ENCODE measurements at regions not wholly inside any gene's neighbourhood (a gene's known extent, or its start where the extent isn't known, plus 50 kb on each side); places are given as distances from the start of the nearest gene placed in this dataset.

GRCh38 chr7:13457790-13458189 is 531.7 kb downstream of the ETV1 start:
- no peak overlapping the region for H3K4me3 ChIP-seq (ENCODE audit: low read length)
- H3K4me1 ChIP-seq (ENCODE audit: control insufficient read depth, insufficient read depth, low read length) = no peaks in the 10 kb centered on the region
- no peaks in the 10 kb centered on the region for H3K36me3 ChIP-seq (ENCODE audit: insufficient read depth, low read length)
- H3K9ac ChIP-seq (ENCODE audit: low read depth, low read length) = no peak overlapping the region
- no peaks in the 10 kb centered on the region for H3K9me3 ChIP-seq (replicated peaks; ENCODE audit: low read length)
- no peaks in the 10 kb centered on the region for H3K27me3 ChIP-seq (ENCODE audit: control insufficient read depth, insufficient read depth, low read length)
- no peak overlapping the region for H3K4me2 ChIP-seq (ENCODE audit: low read length)

- H3K4me3 ChIP-seq (ENCODE audit: low read length) = no peak overlapping the region
- H3K27me3 ChIP-seq (ENCODE audit: control insufficient read depth, insufficient read depth, low read length) = no peaks in the 10 kb centered on the region
- H3K4me2 ChIP-seq (ENCODE audit: low read length) = no peak overlapping the region
- H3K9me3 ChIP-seq (replicated peaks; ENCODE audit: low read length) = no peaks in the 10 kb centered on the region
- no peak overlapping the region for H3K9ac ChIP-seq (ENCODE audit: low read depth, low read length)
- no peaks in the 10 kb centered on the region for H3K4me1 ChIP-seq (ENCODE audit: control insufficient read depth, insufficient read depth, low read length)
- no peaks in the 10 kb centered on the region for H3K36me3 ChIP-seq (ENCODE audit: insufficient read depth, low read length)
Observed at GRCh38 chr7:13466874-13467547, 522.5 kb downstream of the ETV1 start.

GRCh38 chr7:13476881-13477444 is 512.5 kb downstream of the ETV1 start:
- Histone ChIP-seq H3K9ac (ENCODE audit: low read depth, low read length) (no peak overlapping the region), H3K4me3 (ENCODE audit: low read length) (no peak overlapping the region), H3K4me1 (ENCODE audit: control insufficient read depth, insufficient read depth, low read length) (no peaks in the 10 kb centered on the region), H3K36me3 (ENCODE audit: insufficient read depth, low read length) (no peaks in the 10 kb centered on the region), H3K4me2 (ENCODE audit: low read length) (no peak overlapping the region), H3K9me3 (replicated peaks; ENCODE audit: low read length) (no peaks in the 10 kb centered on the region), H3K27me3 (ENCODE audit: control insufficient read depth, insufficient read depth, low read length) (no peaks in the 10 kb centered on the region)

- Histone ChIP-seq H3K36me3 (ENCODE audit: insufficient read depth, low read length) (no peaks in the 10 kb centered on the region), H3K4me3 (ENCODE audit: low read length) (no peak overlapping the region), H3K4me1 (ENCODE audit: control insufficient read depth, insufficient read depth, low read length) (no peaks in the 10 kb centered on the region), H3K9ac (ENCODE audit: low read depth, low read length) (no peak overlapping the region), H3K9me3 (replicated peaks; ENCODE audit: low read length) (no peaks in the 10 kb centered on the region), H3K27me3 (ENCODE audit: control insufficient read depth, insufficient read depth, low read length) (no peaks in the 10 kb centered on the region), H3K4me2 (ENCODE audit: low read length) (no peak overlapping the region)
Observed at GRCh38 chr7:13489386-13489785, 500.1 kb downstream of the ETV1 start.

GRCh38 chr7:13496976-13497375 is 492.5 kb downstream of the ETV1 start:
- no peak overlapping the region for H3K9ac ChIP-seq (ENCODE audit: low read depth, low read length)
- H3K36me3 ChIP-seq (ENCODE audit: insufficient read depth, low read length) = no peaks in the 10 kb centered on the region
- no peaks in the 10 kb centered on the region for H3K9me3 ChIP-seq (replicated peaks; ENCODE audit: low read length)
- no peaks in the 10 kb centered on the region for H3K4me1 ChIP-seq (ENCODE audit: control insufficient read depth, insufficient read depth, low read length)
- H3K4me3 ChIP-seq (ENCODE audit: low read length) = no peak overlapping the region
- no peak overlapping the region for H3K4me2 ChIP-seq (ENCODE audit: low read length)
- no peaks in the 10 kb centered on the region for H3K27me3 ChIP-seq (ENCODE audit: control insufficient read depth, insufficient read depth, low read length)

- Histone ChIP-seq H3K9me3 (replicated peaks; ENCODE audit: low read length) (no peaks in the 10 kb centered on the region), H3K27me3 (ENCODE audit: control insufficient read depth, insufficient read depth, low read length) (no peaks in the 10 kb centered on the region), H3K4me3 (ENCODE audit: low read length) (no peak overlapping the region), H3K36me3 (ENCODE audit: insufficient read depth, low read length) (no peaks in the 10 kb centered on the region), H3K9ac (ENCODE audit: low read depth, low read length) (no peak overlapping the region), H3K4me2 (ENCODE audit: low read length) (no peak overlapping the region), H3K4me1 (ENCODE audit: control insufficient read depth, insufficient read depth, low read length) (no peaks in the 10 kb centered on the region)
Observed at GRCh38 chr7:13508586-13508985, 480.9 kb downstream of the ETV1 start.

- H3K9me3 ChIP-seq (replicated peaks; ENCODE audit: low read length) = no peaks in the 10 kb centered on the region
- H3K4me1 ChIP-seq (ENCODE audit: control insufficient read depth, insufficient read depth, low read length) = peaks cover 2% of the 10 kb centered on the region
- H3K4me3 ChIP-seq (ENCODE audit: low read length) = no peak overlapping the region
- no peaks in the 10 kb centered on the region for H3K27me3 ChIP-seq (ENCODE audit: control insufficient read depth, insufficient read depth, low read length)
- H3K4me2 ChIP-seq (ENCODE audit: low read length) = no peak overlapping the region
- H3K36me3 ChIP-seq (ENCODE audit: insufficient read depth, low read length) = no peaks in the 10 kb centered on the region
- H3K9ac ChIP-seq (ENCODE audit: low read depth, low read length) = no peak overlapping the region
Observed at GRCh38 chr7:13518738-13519137, 470.7 kb downstream of the ETV1 start.

GRCh38 chr7:13524076-13524475 is 465.4 kb downstream of the ETV1 start:
- Histone ChIP-seq H3K36me3 (ENCODE audit: insufficient read depth, low read length) (no peaks in the 10 kb centered on the region), H3K9ac (ENCODE audit: low read depth, low read length) (no peak overlapping the region), H3K4me1 (ENCODE audit: control insufficient read depth, insufficient read depth, low read length) (peaks cover 4% of the 10 kb centered on the region), H3K9me3 (replicated peaks; ENCODE audit: low read length) (no peaks in the 10 kb centered on the region), H3K27me3 (ENCODE audit: control insufficient read depth, insufficient read depth, low read length) (no peaks in the 10 kb centered on the region), H3K4me2 (ENCODE audit: low read length) (no peak overlapping the region), H3K4me3 (ENCODE audit: low read length) (no peak overlapping the region)

- Histone ChIP-seq H3K4me1 (ENCODE audit: control insufficient read depth, insufficient read depth, low read length) (peaks cover 5% of the 10 kb centered on the region), H3K4me3 (ENCODE audit: low read length) (no peak overlapping the region), H3K27me3 (ENCODE audit: control insufficient read depth, insufficient read depth, low read length) (no peaks in the 10 kb centered on the region), H3K4me2 (ENCODE audit: low read length) (no peak overlapping the region), H3K36me3 (ENCODE audit: insufficient read depth, low read length) (no peaks in the 10 kb centered on the region), H3K9me3 (replicated peaks; ENCODE audit: low read length) (no peaks in the 10 kb centered on the region), H3K9ac (ENCODE audit: low read depth, low read length) (no peak overlapping the region)
Observed at GRCh38 chr7:13532028-13532753, 457.3 kb downstream of the ETV1 start.

GRCh38 chr7:13538669-13539068 is 450.8 kb downstream of the ETV1 start:
- Histone ChIP-seq H3K36me3 (ENCODE audit: insufficient read depth, low read length) (no peaks in the 10 kb centered on the region), H3K4me2 (ENCODE audit: low read length) (no peak overlapping the region), H3K9me3 (replicated peaks; ENCODE audit: low read length) (no peaks in the 10 kb centered on the region), H3K4me3 (ENCODE audit: low read length) (no peak overlapping the region), H3K9ac (ENCODE audit: low read depth, low read length) (no peak overlapping the region), H3K27me3 (ENCODE audit: control insufficient read depth, insufficient read depth, low read length) (no peaks in the 10 kb centered on the region), H3K4me1 (ENCODE audit: control insufficient read depth, insufficient read depth, low read length) (peaks cover 11% of the 10 kb centered on the region)

- Histone ChIP-seq H3K9me3 (replicated peaks; ENCODE audit: low read length) (no peaks in the 10 kb centered on the region), H3K27me3 (ENCODE audit: control insufficient read depth, insufficient read depth, low read length) (no peaks in the 10 kb centered on the region), H3K4me3 (ENCODE audit: low read length) (no peak overlapping the region), H3K4me1 (ENCODE audit: control insufficient read depth, insufficient read depth, low read length) (peaks cover 11% of the 10 kb centered on the region), H3K9ac (ENCODE audit: low read depth, low read length) (no peak overlapping the region), H3K36me3 (ENCODE audit: insufficient read depth, low read length) (no peaks in the 10 kb centered on the region), H3K4me2 (ENCODE audit: low read length) (no peak overlapping the region)
Observed at GRCh38 chr7:13540429-13540828, 449.0 kb downstream of the ETV1 start.

- no peak overlapping the region for H3K4me2 ChIP-seq (ENCODE audit: low read length)
- no peak overlapping the region for H3K9ac ChIP-seq (ENCODE audit: low read depth, low read length)
- H3K4me1 ChIP-seq (ENCODE audit: control insufficient read depth, insufficient read depth, low read length) = peaks cover 6% of the 10 kb centered on the region
- no peak overlapping the region for H3K4me3 ChIP-seq (ENCODE audit: low read length)
- H3K9me3 ChIP-seq (replicated peaks; ENCODE audit: low read length) = no peaks in the 10 kb centered on the region
- H3K27me3 ChIP-seq (ENCODE audit: control insufficient read depth, insufficient read depth, low read length) = no peaks in the 10 kb centered on the region
- H3K36me3 ChIP-seq (ENCODE audit: insufficient read depth, low read length) = no peaks in the 10 kb centered on the region
Observed at GRCh38 chr7:13541326-13541725, 448.1 kb downstream of the ETV1 start.
